OCI-LY7 (cell line): ENCODE measurements at regions not wholly inside any gene's neighbourhood (a gene's known extent, or its start where the extent isn't known, plus 50 kb on each side); places are given as distances from the start of the nearest gene placed in this dataset.

Source experiments
- CTCF ChIP-seq: fragments of 200-600 bp; sonication (generic); conservative IDR thresholded peaks from 2 replicates; pipeline ENCODE4 v1.5.1; 2014; ENCODE audit warnings: mild to moderate bottlenecking, antibody characterized with exemption, low read length, moderate library complexity, mixed read lengths
- EZH2phosphoT487 ChIP-seq: fragments of 200-600 bp; sonication (generic); IDR thresholded peaks from 2 replicates; pipeline ENCODE4 v1.6.1; 2018; ENCODE audit warnings: low read depth, borderline replicate concordance, mild to moderate bottlenecking, mixed run types, antibody characterized with exemption, low read length, moderate library complexity, mixed read lengths

DNA sequence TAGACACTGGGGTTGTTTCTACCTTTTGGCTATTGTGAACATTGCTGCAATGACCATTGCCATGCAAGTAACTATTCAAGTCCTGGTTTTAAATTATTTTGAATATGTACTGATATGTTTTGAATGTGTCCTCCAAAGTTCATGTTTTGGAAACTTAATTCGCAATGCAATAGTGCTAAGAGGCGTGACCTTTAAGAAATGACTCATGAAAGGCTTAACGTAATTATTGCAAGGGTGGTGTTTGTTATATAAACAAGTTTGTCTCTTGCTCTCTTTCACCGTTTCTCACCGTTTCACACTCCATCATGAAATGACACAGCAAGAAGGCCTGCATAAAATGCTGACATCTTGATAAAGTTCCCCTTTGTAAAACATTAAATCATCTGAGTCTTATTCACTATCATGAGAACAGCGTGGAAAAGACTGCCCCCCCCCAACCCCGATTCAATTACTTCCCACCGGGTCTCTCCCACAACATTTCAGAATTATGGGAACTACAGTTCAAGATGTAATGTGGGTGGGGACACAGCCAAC is 506.9 kb upstream of the FAM47C start:
- TF ChIP-seq CTCF = no peak
- no peak for TF ChIP-seq EZH2phosphoT487
